Stimulated activated CD8-positive, alpha-beta memory T cell treated with anti-CD3 and anti-CD28 coated beads, Interleukin-7, amount 100 ng/mL, for 1 hour (primary cell): ENCODE measurements at regions not wholly inside any gene's neighbourhood (a gene's known extent, or its start where the extent isn't known, plus 50 kb on each side); places are given as distances from the start of the nearest gene placed in this dataset.

Experiments
- DNase-seq, 2 donors: peaks; one replicate each; pipeline ENCODE4 v3.0.0-alpha.2; 2020; ENCODE audit warnings: low read depth in 2 of 2

- no peak for DNase-seq
Measured at GRCh38 chrX:9195199-9195880, 161.4 kb upstream of the FAM9B start.

GRCh38 chrX:9196961-9197640, 163.2 kb upstream of the FAM9B start:
- DNase-seq, result no peak

- no peak for DNase-seq
Measured at GRCh38 chrX:9204560-9204959, 170.6 kb upstream of the FAM9B start.

- no peak for DNase-seq
Measured at GRCh38 chrX:9205599-9206223, 171.8 kb upstream of the FAM9B start.

GRCh38 chrX:9207142-9207541, 173.2 kb upstream of the FAM9B start:
- DNase-seq, result no peak

GRCh38 chrX:9211269-9211668, 177.3 kb upstream of the FAM9B start:
- DNase-seq, result no peak

GRCh38 chrX:9221781-9222180, 187.9 kb upstream of the FAM9B start:
- DNase-seq, result no peak

GRCh38 chrX:9222299-9222698, 188.4 kb upstream of the FAM9B start:
- DNase-seq, result no peak

GRCh38 chrX:9227276-9227675, 193.3 kb upstream of the FAM9B start:
- DNase-seq, result no peak

- no peak for DNase-seq
Measured at GRCh38 chrX:9231491-9231890, 197.6 kb upstream of the FAM9B start.

- no peak for DNase-seq
Measured at GRCh38 chrX:9233141-9233540, 199.2 kb upstream of the FAM9B start.

- no peak for DNase-seq
Measured at GRCh38 chrX:9234315-9234714, 200.4 kb upstream of the FAM9B start.

GRCh38 chrX:9235722-9236121, 201.8 kb upstream of the FAM9B start:
- DNase-seq, result no peak

GRCh38 chrX:9240956-9241355, 207.0 kb upstream of the FAM9B start:
- no peak for DNase-seq

- DNase-seq, result no peak
Measured at GRCh38 chrX:9241427-9241826, 207.5 kb upstream of the FAM9B start.

- DNase-seq, result no peak
Measured at GRCh38 chrX:9249051-9249846, 215.3 kb upstream of the FAM9B start.

GRCh38 chrX:9252182-9252581, 212.7 kb upstream of the TBL1X start:
- no peak for DNase-seq

GRCh38 chrX:9253211-9253610, 211.6 kb upstream of the TBL1X start:
- no peak for DNase-seq

- DNase-seq, result no peak
Measured at GRCh38 chrX:9257718-9258420, 207.0 kb upstream of the TBL1X start.

- DNase-seq, result no peak
Measured at GRCh38 chrX:9258421-9259104, 206.3 kb upstream of the TBL1X start.

GRCh38 chrX:9260603-9261002, 204.3 kb upstream of the TBL1X start:
- no peak for DNase-seq
